ENCODE measurements at regions not wholly inside any gene's neighbourhood (a gene's known extent, or its start where the extent isn't known, plus 50 kb on each side); places are given as distances from the start of the nearest gene placed in this dataset.
A peak's percentile ranks its signal among the peaks of the same experiment; 100 is the strongest.

DNA sequence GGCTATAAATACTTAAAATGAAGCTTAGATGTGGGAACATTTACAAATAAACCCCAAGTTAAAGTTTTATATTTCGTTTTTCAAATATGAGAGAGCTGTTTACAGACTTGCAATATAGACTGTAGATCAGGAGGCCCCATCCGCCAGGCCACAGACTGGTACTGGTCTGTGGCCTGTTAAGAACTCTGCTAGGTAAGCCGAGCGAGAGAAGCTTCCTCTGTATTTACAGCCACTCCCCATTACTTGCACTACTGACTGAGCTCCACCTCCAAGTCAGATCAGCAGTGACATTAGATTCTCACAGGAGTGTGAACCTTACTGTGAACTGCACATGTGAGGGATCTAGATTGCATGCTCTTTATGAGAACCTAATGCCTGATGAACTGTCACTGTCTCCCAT, 561.4 kb upstream of the FAM174A start:
- POLR2A ChIA-PET (ENCODE audit: partially characterized antibody) = no interaction called here
- no peaks in the 10 kb centered on the region for H3K79me2 ChIP-seq (ENCODE audit: control insufficient read depth in 1 of 2, insufficient read depth in 2 of 2, low read length in 2 of 2)
- H3K14ac ChIP-seq (ENCODE audit: insufficient read length) = no peak overlapping the region
- no peak for TF ChIP-seq KDM4A (IDR thresholded peaks at IDR 0.05; ENCODE audit: low read depth, low read length, severe bottlenecking)
- TF ChIP-seq JUN (IDR thresholded peaks at IDR 0.05; ENCODE audit: low read depth, low read length) = no peak
- TF ChIP-seq SAP30 (IDR thresholded peaks at IDR 0.05; ENCODE audit: insufficient read depth, insufficient replicate concordance, low read length) = no peak
- no peak overlapping the region for H2BK12ac ChIP-seq (ENCODE audit: low read depth, low read length)
- H4K5ac ChIP-seq (ENCODE audit: insufficient read length, low read depth, low read length) = no peak overlapping the region
- no peak overlapping the region for H3K4me2 ChIP-seq (ENCODE audit: insufficient read depth in 1 of 2, low read depth in 2 of 2, low read length in 2 of 2)
- CTCF ChIA-PET (ENCODE audit: partially characterized antibody) = interaction anchor here (1.0 kb wide), 1 partner anchor 236 kb away, joined by 3 read pairs; no protein-coding TSS in a partner anchor
- no peaks in the 10 kb centered on the region for H3K79me1 ChIP-seq (ENCODE audit: low read depth, low read length)
- H2BK15ac ChIP-seq (ENCODE audit: low read length) = no peak overlapping the region
- no peak overlapping the region for H4K91ac ChIP-seq (replicated peaks; ENCODE audit: insufficient read length, low read length)
- no peak overlapping the region for H4K8ac ChIP-seq (ENCODE audit: extremely low read depth, insufficient read depth, low read length)
- H2BK5ac ChIP-seq (ENCODE audit: low read depth, low read length) = no peak overlapping the region
- H3K4me3 ChIP-seq (ENCODE audit: extremely low read depth in 1 of 4, insufficient read depth in 2 of 4, low read depth in 3 of 4, low read length in 4 of 4) = no peak overlapping the region
- H3K9ac ChIP-seq (replicated peaks in 1 of 4; ENCODE audit: extremely low read depth in 1 of 4, low read depth in 3 of 4, low read length in 3 of 4) = no peak overlapping the region
- no peaks in the 10 kb centered on the region for H4K20me1 ChIP-seq (replicated peaks in 1 of 2; ENCODE audit: control insufficient read depth in 1 of 2, insufficient read depth in 2 of 2, low read length in 2 of 2)
- no peak for FAIRE-seq
- no peaks in the 10 kb centered on the region for H3K9me3 ChIP-seq (ENCODE audit: insufficient read depth in 2 of 2, low read depth in 1 of 2, low read length in 1 of 2)
- H2BK20ac ChIP-seq (ENCODE audit: low read length) = no peak overlapping the region
- no peak overlapping the region for H3K27ac ChIP-seq (ENCODE audit: low read depth, low read length)
- no peaks in the 10 kb centered on the region for H3K36me3 ChIP-seq (ENCODE audit: control insufficient read depth in 2 of 4, insufficient read depth in 4 of 4, low read length in 3 of 4)
- H3K4ac ChIP-seq (replicated peaks; ENCODE audit: insufficient read length, low read depth, low read length) = no peak overlapping the region
- WGBS, 2 experiments (ENCODE audit: extremely low coverage in 1 of 2, insufficient coverage in 1 of 2, insufficient read length in 1 of 2, insufficient replicate concordance in 2 of 2, low coverage in 1 of 2, low lambda C conversion rate in 2 of 2, missing lambda C conversion rate in 1 of 2) = 86% methylated on average over 4 of the region's 4 CpGs; no CpG with 5 or more reads in 1 of the 2 experiments
- H3K56ac ChIP-seq (replicated peaks; ENCODE audit: insufficient read length, low read depth, low read length) = no peak overlapping the region
- no peak overlapping the region for H3K23ac ChIP-seq (ENCODE audit: insufficient read length)
- no peak overlapping the region for H2AK5ac ChIP-seq (ENCODE audit: low read depth, low read length)
- no peaks in the 10 kb centered on the region for H3K27me3 ChIP-seq (replicated peaks in 1 of 4; ENCODE audit: control insufficient read depth in 3 of 4, extremely low read depth in 1 of 4, insufficient read depth in 3 of 4, low read length in 3 of 4)
- H2AFZ ChIP-seq (ENCODE audit: low read length) = peak overlapping the region; percentile 81; the same call in 1 of the 2 replicates
- H3K4me1 ChIP-seq (replicated peaks in 1 of 4; ENCODE audit: control insufficient read depth in 3 of 4, insufficient read depth in 4 of 4, low read length in 3 of 4) = no peaks in the 10 kb centered on the region
- DNase-seq (ENCODE audit: low read depth in 1 of 2, low spot score in 2 of 2) = no peak
- no peaks in the 10 kb centered on the region for H3K23me2 ChIP-seq (ENCODE audit: low read depth, low read length)
- no peak overlapping the region for H2BK120ac ChIP-seq (replicated peaks; ENCODE audit: low read depth, low read length)
- H3K18ac ChIP-seq (ENCODE audit: extremely low read depth, low read length) = no peak overlapping the region

All from H1 (cell line).